HL-60 (cell line): ENCODE measurements at regions not wholly inside any gene's neighbourhood (a gene's known extent, or its start where the extent isn't known, plus 50 kb on each side); places are given as distances from the start of the nearest gene placed in this dataset.

ENCODE experiments used
- DNase-seq, 2 experiments: peaks; one replicate each; pipeline ENCODE4 v3.0.0-alpha.2; 2010 to 2020; ENCODE audit warnings: low read depth in 1 of 2, low spot score in 1 of 2
- H3K27ac ChIP-seq: fragments of 250-450 bp; sonication (Bioruptor Pico); replicated peaks from 2 replicates; pipeline ENCODE4 v1.5.1; 2020; ENCODE audit warnings: mild to moderate bottlenecking, moderate library complexity
- H3K27me3 ChIP-seq: fragments of 250-450 bp; sonication (Bioruptor Pico); 2 replicates; pipeline ENCODE4 v1.5.1; 2021; ENCODE audit warnings: mild to moderate bottlenecking, moderate library complexity; ENCODE audit not compliant: insufficient read depth, poor library complexity, severe bottlenecking
- H3K4me3 ChIP-seq: replicated peaks from 2 replicates; pipeline ENCODE4 v1.5.1; 2011; ENCODE audit warnings: mild to moderate bottlenecking, control low read depth, low read length; ENCODE audit not compliant: insufficient read depth
- CTCF ChIP-seq: IDR thresholded peaks from one replicate; pipeline ENCODE4 v1.5.1; 2011; ENCODE audit warnings: low read length, control low read depth, inconsistent platforms; ENCODE audit not compliant: insufficient read depth
- GABPA ChIP-seq: IDR thresholded peaks from 2 replicates; pipeline ENCODE4 v1.6.1; 2012; ENCODE audit warnings: low read depth
- POLR2AphosphoS5 ChIP-seq: IDR thresholded peaks from 2 replicates; pipeline ENCODE4 v1.6.1; 2012; ENCODE audit warnings: low read depth
- REST ChIP-seq: IDR thresholded peaks from 2 replicates; pipeline ENCODE4 v1.6.1; 2012; ENCODE audit warnings: low read depth; ENCODE audit not compliant: insufficient replicate concordance
- SPI1 ChIP-seq: IDR thresholded peaks from 2 replicates; pipeline ENCODE4 v1.6.1; 2012; ENCODE audit warnings: low read depth, mild to moderate bottlenecking, borderline replicate concordance

GRCh38 chr11:106187860-106188456, 110.5 kb downstream of the AASDHPPT start:
- no peak for DNase-seq
- H3K4me3 ChIP-seq, result no peak overlapping the region
- no peak overlapping the region for H3K27ac ChIP-seq
- H3K27me3 ChIP-seq, result no peaks in the 10 kb centered on the region
- TF ChIP-seq REST (no peak), GABPA (no peak), CTCF (no peak), SPI1 (no peak), POLR2AphosphoS5 (no peak)

- Histone ChIP-seq H3K27ac (no peak overlapping the region), H3K4me3 (no peak overlapping the region), H3K27me3 (no peaks in the 10 kb centered on the region)
- TF ChIP-seq SPI1 (no peak), CTCF (no peak), POLR2AphosphoS5 (no peak), GABPA (no peak), REST (no peak)
- no peak for DNase-seq
Measured at GRCh38 chr11:106193956-106194355, 116.5 kb downstream of the AASDHPPT start.

GRCh38 chr11:106197438-106197837, 120.0 kb downstream of the AASDHPPT start:
- Histone ChIP-seq H3K4me3 (no peak overlapping the region), H3K27me3 (no peaks in the 10 kb centered on the region), H3K27ac (no peak overlapping the region)
- TF ChIP-seq SPI1 (no peak), CTCF (no peak), POLR2AphosphoS5 (no peak), GABPA (no peak), REST (no peak)
- no peak for DNase-seq
